ENCODE measurements at regions not wholly inside any gene's neighbourhood (a gene's known extent, or its start where the extent isn't known, plus 50 kb on each side); places are given as distances from the start of the nearest gene placed in this dataset.

GRCh38 chr7:33702514-33703054 lies 202.8 kb upstream of the BMPER start:
- Histone ChIP-seq H2AFZ (ENCODE audit: control insufficient read depth, low read length) (no peak overlapping the region), H4K20me1 (ENCODE audit: control insufficient read depth, extremely low read depth, insufficient read depth, low read length) (no peaks in the 10 kb centered on the region), H3K9me3 (ENCODE audit: control insufficient read depth, low read depth, low read length) (no peaks in the 10 kb centered on the region), H3K4me2 (ENCODE audit: control insufficient read depth, extremely low read depth, insufficient read depth, low read depth, low read length) (no peak overlapping the region), H3K4me1 (ENCODE audit: control insufficient read depth, extremely low read depth, insufficient read depth, low read length) (no peaks in the 10 kb centered on the region), H3K4me3 (ENCODE audit: control insufficient read depth in 2 of 3, extremely low read depth in 1 of 3, insufficient read depth in 2 of 3, low read depth in 1 of 3, low read length in 3 of 3) (no peak overlapping the region), H3K36me3 (ENCODE audit: control insufficient read depth in 2 of 2, extremely low read depth in 1 of 2, insufficient read depth in 2 of 2, low read length in 2 of 2) (no peaks in the 10 kb centered on the region), H3K9me1 (ENCODE audit: control insufficient read depth, extremely low read depth, insufficient read depth, low read length) (no peaks in the 10 kb centered on the region), H3K27ac (ENCODE audit: control insufficient read depth, insufficient read depth, low read length) (no peak overlapping the region), H3K79me2 (ENCODE audit: control insufficient read depth, insufficient read depth, low read length) (no peaks in the 10 kb centered on the region), H3K27me3 (ENCODE audit: control insufficient read depth, extremely low read depth, insufficient read depth, low read length) (no peaks in the 10 kb centered on the region), H3K9ac (ENCODE audit: control insufficient read depth, extremely low read depth, insufficient read depth, low read length) (no peak overlapping the region)
- TF ChIP-seq EZH2 (IDR thresholded peaks at IDR 0.05; ENCODE audit: low read length) (no peak), CTCF (optimal IDR thresholded peaks at IDR 0.05 in 1 of 3, IDR thresholded peaks at IDR 0.05 in 1 of 3, conservative IDR thresholded peaks at IDR 0.05 in 1 of 3; ENCODE audit: extremely low read depth in 1 of 3, insufficient read depth in 2 of 3, low read length in 3 of 3) (no peak)
- FAIRE-seq, result no peak
- dilution Hi-C loops (cut with MboI; ENCODE audit: extremely low pct_ligation_motif_present, low sequenced_read_pairs), result no loop called here
- DNase-seq (ENCODE audit: low read depth, low spot score), result no peak

GRCh38 chr7:33705333-33705833 lies 200.0 kb upstream of the BMPER start:
- H3K36me3 ChIP-seq (ENCODE audit: control insufficient read depth in 2 of 2, extremely low read depth in 1 of 2, insufficient read depth in 2 of 2, low read length in 2 of 2), result no peaks in the 10 kb centered on the region

More at GRCh38 chr7:33705333-33705833, 200.0 kb upstream of the BMPER start:
- no peak overlapping the region for H3K4me3 ChIP-seq (ENCODE audit: control insufficient read depth in 2 of 3, extremely low read depth in 1 of 3, insufficient read depth in 2 of 3, low read depth in 1 of 3, low read length in 3 of 3)
- no peak overlapping the region for H3K4me2 ChIP-seq (ENCODE audit: control insufficient read depth, extremely low read depth, insufficient read depth, low read depth, low read length)
- dilution Hi-C loops (cut with MboI; ENCODE audit: extremely low pct_ligation_motif_present, low sequenced_read_pairs), result no loop called here
- H4K20me1 ChIP-seq (ENCODE audit: control insufficient read depth, extremely low read depth, insufficient read depth, low read length), result no peaks in the 10 kb centered on the region
- H3K4me1 ChIP-seq (ENCODE audit: control insufficient read depth, extremely low read depth, insufficient read depth, low read length), result no peaks in the 10 kb centered on the region
- no peaks in the 10 kb centered on the region for H3K79me2 ChIP-seq (ENCODE audit: control insufficient read depth, insufficient read depth, low read length)
- no peaks in the 10 kb centered on the region for H3K27me3 ChIP-seq (ENCODE audit: control insufficient read depth, extremely low read depth, insufficient read depth, low read length)
- H2AFZ ChIP-seq (ENCODE audit: control insufficient read depth, low read length), result no peak overlapping the region
- DNase-seq (ENCODE audit: low read depth, low spot score) (no peak), FAIRE-seq (no peak)
- TF ChIP-seq CTCF (optimal IDR thresholded peaks at IDR 0.05 in 1 of 3, IDR thresholded peaks at IDR 0.05 in 1 of 3, conservative IDR thresholded peaks at IDR 0.05 in 1 of 3; ENCODE audit: extremely low read depth in 1 of 3, insufficient read depth in 2 of 3, low read length in 3 of 3) (no peak), EZH2 (IDR thresholded peaks at IDR 0.05; ENCODE audit: low read length) (no peak)
- no peak overlapping the region for H3K9ac ChIP-seq (ENCODE audit: control insufficient read depth, extremely low read depth, insufficient read depth, low read length)
- H3K9me1 ChIP-seq (ENCODE audit: control insufficient read depth, extremely low read depth, insufficient read depth, low read length), result no peaks in the 10 kb centered on the region
- H3K27ac ChIP-seq (ENCODE audit: control insufficient read depth, insufficient read depth, low read length), result no peak overlapping the region
- H3K9me3 ChIP-seq (ENCODE audit: control insufficient read depth, low read depth, low read length), result no peaks in the 10 kb centered on the region

Measured in keratinocyte (primary cell).